Neural cell (in vitro differentiated cells): ENCODE measurements at regions not wholly inside any gene's neighbourhood (a gene's known extent, or its start where the extent isn't known, plus 50 kb on each side); places are given as distances from the start of the nearest gene placed in this dataset.

Experiments used
- H2AFZ ChIP-seq: fragments of 200-600, 300-800 bp; sonication (generic), shearing (Covaris generic); 2 replicates; pipeline ENCODE4 v1.6.0; 2014; ENCODE audit warnings: low read depth, mild to moderate bottlenecking, antibody characterized with exemption, low read length, moderate library complexity
- H3F3A ChIP-seq: fragments of 200-600 bp; shearing (Covaris generic); 2 replicates; pipeline ENCODE4 v1.6.1; 2016; ENCODE audit warnings: mild to moderate bottlenecking, moderate library complexity, mixed read lengths, antibody characterized with exemption, low read length; ENCODE audit not compliant: insufficient read depth, poor library complexity, severe bottlenecking
- H3K27ac ChIP-seq: fragments of 200-600, 300-800 bp; sonication (generic), shearing (Covaris generic); 2 replicates; pipeline ENCODE4 v1.5.1; 2014; ENCODE audit warnings: mild to moderate bottlenecking, low read length, moderate library complexity
- H3K27me3 ChIP-seq: fragments of 300-800, 200-600 bp; sonication (generic), shearing (Covaris generic); 2 replicates; pipeline ENCODE4 v1.6.0; 2014; ENCODE audit warnings: mild to moderate bottlenecking, low read depth, low read length, moderate library complexity; ENCODE audit not compliant: insufficient read depth
- H3K36me3 ChIP-seq: fragments of 300-800, 200-600 bp; sonication (generic), shearing (Covaris generic); 2 replicates; pipeline ENCODE4 v1.5.1; 2014; ENCODE audit warnings: mild to moderate bottlenecking, antibody characterized with exemption, low read length, moderate library complexity; ENCODE audit not compliant: insufficient read depth
- H3K4me2 ChIP-seq: fragments of 300-800, 200-600 bp; sonication (generic), shearing (Covaris generic); 2 replicates; pipeline ENCODE4 v1.6.0; 2014; ENCODE audit warnings: mild to moderate bottlenecking, low read length
- H3K4me3 ChIP-seq: fragments of 300-800, 200-600 bp; sonication (generic), shearing (Covaris generic); 2 replicates; pipeline ENCODE4 v1.5.1; 2014; ENCODE audit warnings: mild to moderate bottlenecking, low read length, moderate library complexity
- H3K79me2 ChIP-seq: fragments of 200-600 bp; shearing (Covaris generic); replicated peaks from 2 replicates; pipeline ENCODE4 v1.6.0; 2014; ENCODE audit warnings: mild to moderate bottlenecking, low read length, moderate library complexity; ENCODE audit not compliant: insufficient read depth
- H3K9ac ChIP-seq: fragments of 300-800, 200-600 bp; sonication (generic), shearing (Covaris generic); 2 replicates; pipeline ENCODE4 v1.6.1; 2016; ENCODE audit warnings: mild to moderate bottlenecking, low read length, mixed read lengths
- H3K9me2 ChIP-seq: fragments of 200-600 bp; shearing (Covaris generic); 2 replicates; pipeline ENCODE4 v1.6.1; 2016; ENCODE audit warnings: mild to moderate bottlenecking, low read length, mixed read lengths; ENCODE audit not compliant: insufficient read depth
- H3K9me3 ChIP-seq: fragments of 200-600, 300-800 bp; sonication (generic), shearing (Covaris generic); 2 replicates; pipeline ENCODE4 v1.6.1; 2016; ENCODE audit warnings: mild to moderate bottlenecking, mixed run types, low read length, moderate library complexity, mixed read lengths
- H4K20me1 ChIP-seq: fragments of 200-600 bp; shearing (Covaris generic); 2 replicates; pipeline ENCODE4 v1.6.1; 2016; ENCODE audit warnings: mild to moderate bottlenecking, mixed run types; ENCODE audit not compliant: insufficient read depth
- CTCF ChIP-seq: fragments of 450-650 bp; IDR thresholded peaks from 2 replicates; pipeline ENCODE4 v1.5.1; 2014; ENCODE audit warnings: antibody characterized with exemption, mild to moderate bottlenecking, moderate library complexity; ENCODE audit not compliant: poor library complexity, severe bottlenecking
- EP300 ChIP-seq: fragments of 450-650 bp; conservative IDR thresholded peaks from 2 replicates; pipeline ENCODE4 v1.6.1; 2014; ENCODE audit warnings: antibody characterized with exemption, mild to moderate bottlenecking, moderate library complexity; ENCODE audit not compliant: poor library complexity, severe bottlenecking
- EZH2 ChIP-seq: fragments of 200-600, 300-800 bp; shearing (Covaris generic), sonication (generic); IDR thresholded peaks from 2 replicates; pipeline ENCODE4 v1.6.1; 2014; ENCODE audit warnings: antibody characterized with exemption, low read length, borderline replicate concordance, mild to moderate bottlenecking; ENCODE audit not compliant: insufficient read depth, poor library complexity, severe bottlenecking
- MXI1 ChIP-seq: fragments of 450-650 bp; conservative IDR thresholded peaks from 2 replicates; pipeline ENCODE4 v1.6.1; 2014; ENCODE audit warnings: antibody characterized with exemption, mild to moderate bottlenecking; ENCODE audit not compliant: poor library complexity, severe bottlenecking
- POLR2AphosphoS5 ChIP-seq: IDR thresholded peaks from 2 replicates; pipeline ENCODE4 v1.6.1; 2012
- RAD21 ChIP-seq: fragments of 450-650 bp; conservative IDR thresholded peaks from 2 replicates; pipeline ENCODE4 v1.6.1; 2014; ENCODE audit warnings: antibody characterized with exemption, mild to moderate bottlenecking, moderate library complexity
- SMC3 ChIP-seq: fragments of 450-650 bp; conservative IDR thresholded peaks from 2 replicates; pipeline ENCODE4 v1.6.1; 2014; ENCODE audit warnings: antibody characterized with exemption, mild to moderate bottlenecking, moderate library complexity; ENCODE audit not compliant: poor library complexity
- TAF1 ChIP-seq: IDR thresholded peaks from 2 replicates; pipeline ENCODE4 v1.6.1; 2012; ENCODE audit warnings: low read depth
- TF ChIP-seq, protein P1 (sequence below): IDR thresholded peaks from 2 replicates; pipeline ENCODE4 v1.6.1; 2012; ENCODE audit warnings: borderline replicate concordance

DNA sequence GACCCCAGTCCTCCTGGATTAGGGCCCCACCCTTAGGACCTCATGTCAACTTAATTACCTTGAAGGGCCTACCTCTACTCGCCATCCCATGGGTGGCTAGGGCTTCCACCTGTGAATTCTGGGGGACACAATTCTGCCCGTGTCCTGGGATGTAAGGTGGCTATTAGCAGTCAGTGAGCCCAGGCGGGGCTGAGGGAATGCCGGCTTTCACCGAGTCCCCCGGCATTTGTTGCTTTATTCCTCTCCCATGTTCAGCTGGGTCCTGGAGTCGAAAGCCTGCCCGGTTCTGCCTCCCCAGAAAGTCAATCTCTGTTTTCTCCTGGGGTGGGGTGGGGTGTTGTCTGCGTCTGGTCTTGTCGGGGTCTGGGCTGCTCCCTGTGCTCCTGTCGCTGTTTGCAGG, 125.6 kb downstream of the GLRX3 start:
- no peak overlapping the region for H2AFZ ChIP-seq
- no peaks in the 10 kb centered on the region for H3K9me3 ChIP-seq
- TF ChIP-seq, protein P1, sequence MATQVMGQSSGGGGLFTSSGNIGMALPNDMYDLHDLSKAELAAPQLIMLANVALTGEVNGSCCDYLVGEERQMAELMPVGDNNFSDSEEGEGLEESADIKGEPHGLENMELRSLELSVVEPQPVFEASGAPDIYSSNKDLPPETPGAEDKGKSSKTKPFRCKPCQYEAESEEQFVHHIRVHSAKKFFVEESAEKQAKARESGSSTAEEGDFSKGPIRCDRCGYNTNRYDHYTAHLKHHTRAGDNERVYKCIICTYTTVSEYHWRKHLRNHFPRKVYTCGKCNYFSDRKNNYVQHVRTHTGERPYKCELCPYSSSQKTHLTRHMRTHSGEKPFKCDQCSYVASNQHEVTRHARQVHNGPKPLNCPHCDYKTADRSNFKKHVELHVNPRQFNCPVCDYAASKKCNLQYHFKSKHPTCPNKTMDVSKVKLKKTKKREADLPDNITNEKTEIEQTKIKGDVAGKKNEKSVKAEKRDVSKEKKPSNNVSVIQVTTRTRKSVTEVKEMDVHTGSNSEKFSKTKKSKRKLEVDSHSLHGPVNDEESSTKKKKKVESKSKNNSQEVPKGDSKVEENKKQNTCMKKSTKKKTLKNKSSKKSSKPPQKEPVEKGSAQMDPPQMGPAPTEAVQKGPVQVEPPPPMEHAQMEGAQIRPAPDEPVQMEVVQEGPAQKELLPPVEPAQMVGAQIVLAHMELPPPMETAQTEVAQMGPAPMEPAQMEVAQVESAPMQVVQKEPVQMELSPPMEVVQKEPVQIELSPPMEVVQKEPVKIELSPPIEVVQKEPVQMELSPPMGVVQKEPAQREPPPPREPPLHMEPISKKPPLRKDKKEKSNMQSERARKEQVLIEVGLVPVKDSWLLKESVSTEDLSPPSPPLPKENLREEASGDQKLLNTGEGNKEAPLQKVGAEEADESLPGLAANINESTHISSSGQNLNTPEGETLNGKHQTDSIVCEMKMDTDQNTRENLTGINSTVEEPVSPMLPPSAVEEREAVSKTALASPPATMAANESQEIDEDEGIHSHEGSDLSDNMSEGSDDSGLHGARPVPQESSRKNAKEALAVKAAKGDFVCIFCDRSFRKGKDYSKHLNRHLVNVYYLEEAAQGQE: no peak
- TF ChIP-seq TAF1: no peak
- TF ChIP-seq SMC3: no peak
- no peak for TF ChIP-seq RAD21
- TF ChIP-seq POLR2AphosphoS5: no peak
- no peak for TF ChIP-seq CTCF

GRCh38 chr10:130263289-130263688, 127.1 kb downstream of the GLRX3 start:
- H3K27ac ChIP-seq: no peak overlapping the region
- H3F3A ChIP-seq: no peaks in the 10 kb centered on the region
- TF ChIP-seq CTCF (no peak), POLR2AphosphoS5 (no peak), EP300 (no peak), TAF1 (no peak), MXI1 (no peak), EZH2 (no peak), RAD21 (no peak), SMC3 (no peak)
- TF ChIP-seq, protein P1: no peak
- no peak overlapping the region for H3K9ac ChIP-seq
- H3K79me2 ChIP-seq: no peaks in the 10 kb centered on the region
- H4K20me1 ChIP-seq: no peaks in the 10 kb centered on the region
- no peak overlapping the region for H3K4me3 ChIP-seq
- no peaks in the 10 kb centered on the region for H3K27me3 ChIP-seq
- no peak overlapping the region for H3K4me2 ChIP-seq
- no peaks in the 10 kb centered on the region for H3K36me3 ChIP-seq
- H3K9me2 ChIP-seq: no peaks in the 10 kb centered on the region
- H3K9me3 ChIP-seq: no peaks in the 10 kb centered on the region
- H2AFZ ChIP-seq: no peak overlapping the region

More for the DNA sequence above, 125.6 kb downstream of the GLRX3 start:
- no peaks in the 10 kb centered on the region for H4K20me1 ChIP-seq
- no peak overlapping the region for H3K4me3 ChIP-seq
- H3K79me2 ChIP-seq: no peaks in the 10 kb centered on the region
- no peaks in the 10 kb centered on the region for H3F3A ChIP-seq
- H3K27me3 ChIP-seq: no peaks in the 10 kb centered on the region
- H3K9ac ChIP-seq: no peak overlapping the region
- H3K36me3 ChIP-seq: no peaks in the 10 kb centered on the region
- H3K9me2 ChIP-seq: no peaks in the 10 kb centered on the region
- no peak overlapping the region for H3K4me2 ChIP-seq
- no peak overlapping the region for H3K27ac ChIP-seq
